ENCODE measurements at regions not wholly inside any gene's neighbourhood (a gene's known extent, or its start where the extent isn't known, plus 50 kb on each side); places are given as distances from the start of the nearest gene placed in this dataset.
A peak's percentile ranks its signal among the peaks of the same experiment; 100 is the strongest.

DNA sequence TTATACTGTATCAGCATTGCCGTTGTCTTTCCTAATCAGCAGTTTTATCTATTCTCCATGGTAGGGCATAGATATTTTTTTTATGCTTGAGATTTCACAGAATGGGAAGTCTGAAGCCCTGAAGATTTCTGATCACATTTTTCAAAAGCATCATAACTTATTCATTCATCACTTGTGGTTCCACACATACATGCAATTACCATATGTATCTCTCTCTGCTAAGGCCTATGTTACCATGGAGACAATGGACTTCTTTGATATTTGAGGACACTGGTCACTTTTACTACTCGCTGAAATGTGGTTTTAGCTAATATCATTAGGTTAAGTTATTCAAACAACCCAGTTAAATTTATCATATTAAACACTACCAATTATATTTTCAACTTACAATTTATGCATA is 1827.0 kb downstream of the MRPL39 start:
- DNase-seq (ENCODE audit: low read depth): no peak

GRCh38 chr21:23743821-23744220 is 1863.5 kb downstream of the MRPL39 start:
- DNase-seq (ENCODE audit: low read depth): no peak

GRCh38 chr21:23740463-23740862 is 1866.8 kb downstream of the MRPL39 start:
- DNase-seq (ENCODE audit: low read depth): no peak

DNA sequence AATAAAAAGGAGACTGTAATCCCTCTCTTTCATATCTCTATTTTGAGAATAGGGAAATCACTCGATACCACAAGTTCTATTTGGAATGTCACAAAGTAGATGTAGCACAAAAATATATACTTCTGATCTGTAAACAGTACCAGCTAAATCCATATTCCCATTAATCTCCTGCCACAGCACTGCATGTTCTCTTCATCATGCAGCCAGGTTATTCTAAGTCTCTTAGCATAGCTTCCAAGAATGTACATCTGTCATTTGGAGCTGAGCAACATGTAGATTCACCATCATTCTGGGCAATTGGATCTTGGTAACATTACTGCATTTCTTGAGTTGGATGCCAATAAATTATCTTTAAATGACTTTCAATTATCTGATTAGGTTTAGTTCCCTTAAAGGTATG is 1874.5 kb downstream of the MRPL39 start:
- no peak for DNase-seq (ENCODE audit: low read depth)

- DNase-seq (ENCODE audit: low read depth): no peak
These were observed 1878.0 kb downstream of the MRPL39 start for GRCh38 chr21:23729331-23729730.

- no peak for DNase-seq (ENCODE audit: low read depth)
These were observed 1881.7 kb downstream of the MRPL39 start for GRCh38 chr21:23725576-23725975.

- DNase-seq (ENCODE audit: low read depth): peak; percentile 19
These were observed 1888.6 kb downstream of the MRPL39 start for GRCh38 chr21:23718446-23719285.

DNA sequence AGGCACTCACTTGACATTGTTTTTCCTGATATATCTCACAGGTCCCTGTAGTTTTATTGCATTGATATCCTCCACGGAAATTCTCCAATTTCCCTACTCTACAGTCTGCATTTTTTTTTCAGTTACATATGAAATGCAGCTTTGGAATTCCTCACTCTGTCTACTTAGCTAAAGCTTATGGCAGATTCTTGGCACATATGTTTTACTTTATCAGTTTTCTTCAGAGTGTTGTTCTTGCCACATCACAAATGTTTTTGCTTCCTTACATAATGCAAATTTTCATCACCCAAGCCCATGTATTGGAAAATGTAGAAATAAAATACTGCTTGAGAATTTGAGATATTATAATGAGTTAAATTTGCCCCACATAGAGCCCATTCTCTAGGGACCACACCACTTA is 1895.1 kb downstream of the MRPL39 start:
- no peak for DNase-seq (ENCODE audit: low read depth)

GRCh38 chr21:23706431-23706830 is 1900.8 kb downstream of the MRPL39 start:
- DNase-seq (ENCODE audit: low read depth): no peak

DNA sequence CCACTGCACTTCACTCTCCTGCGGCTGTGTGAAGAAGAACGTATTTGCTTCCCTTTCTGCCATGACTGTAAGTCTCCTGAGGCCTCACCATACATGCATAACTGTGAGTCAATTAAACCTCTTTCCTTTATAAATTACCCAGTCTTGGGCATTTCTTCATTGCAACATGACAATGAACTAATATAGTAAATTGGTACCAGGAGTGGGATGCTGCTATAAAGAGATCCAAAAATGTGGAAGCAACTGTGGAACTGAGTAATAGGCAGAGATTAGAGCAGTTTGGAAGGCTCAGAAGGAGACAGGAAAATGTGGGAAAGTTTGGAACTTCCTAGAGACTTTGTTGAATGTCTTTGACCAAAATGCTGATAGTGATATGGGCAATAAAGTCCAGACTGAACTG is 1907.9 kb downstream of the MRPL39 start:
- no peak for DNase-seq (ENCODE audit: low read depth)

DNA sequence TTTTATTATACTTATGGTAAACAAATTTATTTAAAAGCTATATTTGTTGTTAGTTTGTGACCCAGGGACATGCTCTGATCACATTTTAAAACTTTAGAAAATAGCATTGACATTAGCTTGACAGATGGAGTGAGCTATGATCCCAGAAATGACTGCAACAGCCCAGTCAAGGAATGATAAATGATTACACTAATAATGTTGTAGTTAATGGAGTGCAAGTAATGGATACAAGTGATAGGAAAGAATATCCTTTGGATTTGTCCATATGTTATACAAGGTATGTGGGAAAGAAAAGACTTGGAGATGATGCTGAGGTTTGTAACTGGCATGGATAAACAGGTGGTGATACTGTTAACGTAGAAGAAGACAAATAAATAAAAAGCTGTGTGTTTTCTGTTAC is 1908.7 kb downstream of the MRPL39 start:
- no peak for DNase-seq (ENCODE audit: low read depth)

DNA sequence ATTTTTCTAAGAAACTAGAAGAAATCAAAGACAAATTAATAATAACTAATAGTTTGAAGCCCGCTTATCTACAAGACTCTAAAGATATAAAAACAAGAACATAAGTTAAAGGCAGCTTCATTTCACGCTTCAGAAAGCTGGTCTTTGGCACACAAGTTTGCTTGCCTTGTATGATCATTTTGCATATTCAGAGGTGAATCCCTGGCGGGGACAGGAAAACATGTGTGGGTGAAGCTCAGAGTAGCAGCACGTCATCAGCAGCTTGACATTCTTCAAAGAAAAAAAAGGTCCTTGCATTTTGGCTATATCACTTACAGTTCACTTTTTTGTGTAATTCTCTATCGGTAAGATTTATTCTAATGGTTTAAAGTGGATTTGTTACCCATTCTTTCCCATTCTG is 1911.8 kb downstream of the MRPL39 start:
- DNase-seq (ENCODE audit: low read depth): no peak

DNA sequence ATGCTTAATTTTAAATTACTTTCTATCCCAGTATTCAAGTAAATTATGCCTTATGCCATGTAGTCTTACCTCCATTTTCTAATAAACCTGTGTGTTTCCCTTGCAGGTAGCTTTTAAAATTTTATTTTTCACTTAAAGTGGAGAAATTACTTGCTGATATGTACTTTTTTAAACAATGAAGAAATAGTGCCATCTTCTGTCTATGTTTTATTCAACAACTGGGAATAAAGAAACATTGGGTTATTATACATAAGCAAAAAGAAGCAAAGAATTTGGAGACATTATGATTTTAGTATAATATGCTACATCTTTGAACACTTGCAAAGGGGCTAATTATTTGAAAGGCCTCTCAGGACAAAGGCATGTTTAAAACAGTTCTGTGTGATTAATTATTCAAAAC is 1912.9 kb downstream of the MRPL39 start:
- no peak for DNase-seq (ENCODE audit: low read depth)

GRCh38 chr21:23690316-23690715 is 1917.0 kb downstream of the MRPL39 start:
- no peak for DNase-seq (ENCODE audit: low read depth)

DNA sequence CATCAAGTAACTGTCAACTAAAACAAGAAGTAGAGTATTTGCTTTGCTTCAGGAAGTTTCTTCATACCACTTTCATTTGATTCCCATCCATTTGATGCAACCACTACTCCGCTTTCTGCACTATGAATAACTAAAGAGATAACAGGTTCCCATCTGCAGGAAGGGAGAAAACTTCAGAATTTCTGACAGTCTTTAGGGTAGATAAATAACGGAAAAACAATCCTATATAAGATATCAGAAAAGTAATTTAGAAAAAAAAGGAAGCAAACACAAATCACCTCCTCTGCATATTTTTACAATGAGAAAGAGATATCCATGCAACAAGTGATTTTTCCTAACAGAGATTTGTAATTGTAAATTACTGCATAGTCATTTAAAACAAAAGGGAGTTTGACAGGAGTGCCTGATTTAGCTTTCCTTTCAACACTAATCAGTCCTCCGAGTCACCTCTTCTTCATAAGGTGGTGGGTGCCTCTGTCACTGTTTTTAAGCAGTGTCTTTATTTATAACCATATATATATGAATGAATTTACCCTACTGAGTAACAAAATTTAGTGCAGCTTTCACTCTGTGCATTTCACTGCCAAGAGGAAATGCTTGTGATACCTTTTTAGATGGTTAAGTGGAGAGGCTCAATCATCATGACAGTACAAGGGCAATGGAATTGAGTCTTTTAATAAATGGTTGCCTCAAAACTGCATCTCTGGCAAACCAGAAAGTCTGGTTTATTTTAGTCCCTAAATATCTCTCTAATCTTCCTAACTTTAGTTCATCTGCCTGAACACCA is 1920.4 kb downstream of the MRPL39 start:
- no peak for DNase-seq (ENCODE audit: low read depth)

DNA sequence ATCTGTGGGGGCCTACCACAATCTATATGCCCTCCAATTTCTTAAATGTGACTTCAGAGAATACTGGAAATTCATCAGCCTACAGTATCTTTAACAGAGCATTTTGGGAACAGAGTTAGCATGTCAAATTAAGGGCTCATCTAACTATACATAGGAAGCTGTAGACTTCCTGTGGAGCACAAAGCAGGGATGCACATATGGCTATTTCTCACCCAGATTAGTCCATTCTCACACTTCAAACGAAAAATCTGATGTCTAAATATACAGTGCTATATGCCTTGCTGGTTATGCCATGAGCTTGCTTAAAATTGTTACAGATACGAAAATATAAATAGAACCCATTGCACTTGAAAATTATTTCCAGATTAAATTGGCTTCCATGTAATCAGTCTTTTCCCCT is 1922.8 kb downstream of the MRPL39 start:
- DNase-seq (ENCODE audit: low read depth): no peak

DNA sequence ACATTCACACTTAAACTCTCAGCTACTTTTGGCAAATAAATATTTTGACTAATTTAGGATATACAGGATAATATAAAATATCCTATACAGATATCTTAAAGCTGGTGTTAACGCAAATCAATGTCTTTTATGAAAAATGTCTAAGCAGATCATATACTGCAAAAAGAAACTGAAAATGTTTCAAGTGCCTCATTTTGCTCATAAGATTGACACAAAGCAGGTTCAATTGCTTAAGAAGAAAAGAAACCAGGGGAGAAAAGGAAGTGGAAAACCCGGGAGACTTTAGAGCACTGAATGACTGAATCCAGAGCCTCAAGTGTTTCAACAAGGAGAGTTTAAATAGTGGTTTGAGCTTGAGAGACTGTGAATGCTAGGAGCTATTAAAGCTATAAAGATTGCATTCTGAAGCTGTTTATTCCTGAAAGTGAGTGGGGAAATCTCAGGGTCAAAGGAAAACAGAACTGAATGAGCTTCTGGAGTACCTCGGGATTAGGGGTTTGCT is 1943.0 kb downstream of the MRPL39 start:
- DNase-seq (ENCODE audit: low read depth): no peak

DNA sequence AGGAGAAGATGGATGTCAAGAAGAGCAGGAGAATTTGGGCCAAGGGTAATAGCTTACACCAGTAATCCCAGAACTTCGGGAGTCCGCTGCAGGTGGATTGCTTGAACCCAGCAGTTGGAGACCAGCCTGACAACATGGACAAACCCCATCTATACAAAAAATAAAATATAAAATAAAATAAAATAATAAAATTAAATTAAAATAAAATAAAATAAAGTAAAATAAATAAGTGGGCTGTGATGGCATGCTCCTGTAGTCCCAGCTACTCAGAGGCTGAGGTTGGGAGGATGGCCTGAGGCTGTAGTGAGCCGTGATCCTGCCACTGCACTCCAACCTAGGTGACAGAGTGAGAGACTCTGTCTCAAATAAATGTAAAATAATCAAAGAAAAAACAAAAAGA is 1946.7 kb downstream of the MRPL39 start:
- no peak for DNase-seq (ENCODE audit: low read depth)

GRCh38 chr21:23644768-23645167 is 1962.5 kb downstream of the MRPL39 start:
- no peak for DNase-seq (ENCODE audit: low read depth)

- DNase-seq (ENCODE audit: low read depth): no peak
These were observed 1967.6 kb downstream of the MRPL39 start for GRCh38 chr21:23639721-23640120.

DNA sequence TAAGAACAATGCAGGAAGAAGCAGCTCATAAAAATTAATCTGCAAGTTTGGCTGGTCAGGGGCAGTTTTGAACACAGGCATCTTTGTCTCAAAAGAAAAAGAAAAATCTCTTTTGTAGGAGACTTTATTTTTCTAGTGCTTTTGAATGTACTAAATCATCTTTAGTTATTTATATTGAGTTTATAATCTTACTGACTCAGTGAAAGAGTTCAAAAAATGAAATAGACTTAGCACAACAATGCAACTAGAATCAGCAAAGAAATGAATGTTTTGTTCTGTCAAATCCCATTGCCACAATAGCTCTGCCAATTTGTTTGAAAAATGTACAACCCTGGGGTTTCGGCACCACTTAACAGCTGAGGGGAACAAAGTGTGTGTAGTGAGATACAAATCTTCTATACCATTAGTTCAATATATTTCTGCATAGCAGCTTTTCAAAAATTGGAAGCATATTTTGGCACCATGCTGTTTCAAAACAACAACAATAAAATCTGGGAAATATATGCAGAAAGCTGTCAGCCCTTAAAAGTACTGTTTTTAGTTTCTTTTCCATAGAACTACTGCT is 1969.1 kb downstream of the MRPL39 start:
- no peak for DNase-seq (ENCODE audit: low read depth)

- no peak for DNase-seq (ENCODE audit: low read depth)
These were observed 1973.8 kb downstream of the MRPL39 start for GRCh38 chr21:23633447-23633940.
